Epidermal melanocyte (primary cell): ENCODE measurements at regions not wholly inside any gene's neighbourhood (a gene's known extent, or its start where the extent isn't known, plus 50 kb on each side); places are given as distances from the start of the nearest gene placed in this dataset.
"Not testable (repeated sequence)": the region's sequence is repeated elsewhere in the genome, so short reads cannot be mapped to it uniquely, and the experiment has no call there.

ENCODE experiments used
- DNase-seq: peaks from one replicate; pipeline ENCODE4 v3.0.0; 2011; ENCODE audit warnings: low spot score; ENCODE audit not compliant: insufficient read length

GRCh38 chr5:90135779-90136378 lies 273.7 kb downstream of the CETN3 start:
- no peak for DNase-seq

GRCh38 chr5:90134892-90135291 lies 274.7 kb downstream of the CETN3 start:
- DNase-seq = no peak

GRCh38 chr5:90134381-90134780 lies 275.2 kb downstream of the CETN3 start:
- no peak for DNase-seq

- DNase-seq = no peak
Observed at GRCh38 chr5:90133941-90134340, 275.6 kb downstream of the CETN3 start.

- no peak for DNase-seq
Observed at GRCh38 chr5:90131383-90132133, 278.0 kb downstream of the CETN3 start.

- DNase-seq = no peak
Observed at GRCh38 chr5:90128551-90128950, 281.0 kb downstream of the CETN3 start.

GRCh38 chr5:90119531-90119971 lies 290.0 kb downstream of the CETN3 start:
- no peak for DNase-seq

- no peak for DNase-seq
Observed at GRCh38 chr5:90117005-90117404, 292.6 kb downstream of the CETN3 start.

- no peak for DNase-seq
Observed at GRCh38 chr5:90113108-90113507, 296.4 kb downstream of the CETN3 start.

- no peak for DNase-seq
Observed at GRCh38 chr5:90112033-90112692, 297.4 kb downstream of the CETN3 start.

- DNase-seq = no peak
Observed at GRCh38 chr5:90111364-90112032, 298.1 kb downstream of the CETN3 start.

- no peak for DNase-seq
Observed at GRCh38 chr5:90109285-90109684, 300.3 kb downstream of the CETN3 start.

- no peak for DNase-seq
Observed at GRCh38 chr5:90099099-90099498, 310.5 kb downstream of the CETN3 start.

GRCh38 chr5:90097082-90097477 lies 312.5 kb downstream of the CETN3 start:
- no peak for DNase-seq

- DNase-seq = no peak
Observed at GRCh38 chr5:90096415-90097081, 313.0 kb downstream of the CETN3 start.

GRCh38 chr5:90095292-90096060 lies 314.1 kb downstream of the CETN3 start:
- DNase-seq = no peak

- DNase-seq = no peak
Observed at GRCh38 chr5:90093751-90094485, 315.6 kb downstream of the CETN3 start.

GRCh38 chr5:90092734-90093133 lies 316.8 kb downstream of the CETN3 start:
- no peak for DNase-seq

- no peak for DNase-seq
Observed at GRCh38 chr5:90084342-90084741, 325.2 kb downstream of the CETN3 start.

GRCh38 chr5:90073026-90073570 lies 336.5 kb downstream of the CETN3 start:
- not testable (repeated sequence) for DNase-seq
